ENCODE measurements at regions not wholly inside any gene's neighbourhood (a gene's known extent, or its start where the extent isn't known, plus 50 kb on each side); places are given as distances from the start of the nearest gene placed in this dataset.

GRCh38 chr2:16275661-16276060, 335.3 kb downstream of the MYCN start:
- no peak for DNase-seq

GRCh38 chr2:16275131-16275530, 334.8 kb downstream of the MYCN start:
- DNase-seq: no peak

- no peak for DNase-seq
Measured at GRCh38 chr2:16273111-16273510, 332.8 kb downstream of the MYCN start.

GRCh38 chr2:16272038-16272788, 331.9 kb downstream of the MYCN start:
- DNase-seq: no peak

- no peak for DNase-seq
Measured at GRCh38 chr2:16271231-16271896, 331.0 kb downstream of the MYCN start.

- DNase-seq: no peak
Measured at GRCh38 chr2:16270441-16270840, 330.1 kb downstream of the MYCN start.

GRCh38 chr2:16268301-16269000, 328.1 kb downstream of the MYCN start:
- no peak for DNase-seq

GRCh38 chr2:16266571-16266970, 326.2 kb downstream of the MYCN start:
- DNase-seq: no peak

- DNase-seq: no peak
Measured at GRCh38 chr2:16264931-16265540, 324.7 kb downstream of the MYCN start.

- DNase-seq: no peak
Measured at GRCh38 chr2:16264491-16264890, 324.1 kb downstream of the MYCN start.

- DNase-seq: no peak
Measured at GRCh38 chr2:16263241-16263890, 323.0 kb downstream of the MYCN start.

GRCh38 chr2:16262526-16263178, 322.3 kb downstream of the MYCN start:
- DNase-seq: no peak

- no peak for DNase-seq
Measured at GRCh38 chr2:16261791-16262190, 321.4 kb downstream of the MYCN start.

- no peak for DNase-seq
Measured at GRCh38 chr2:16261071-16261470, 320.7 kb downstream of the MYCN start.

GRCh38 chr2:16260041-16260830, 319.9 kb downstream of the MYCN start:
- DNase-seq: no peak

- DNase-seq: no peak
Measured at GRCh38 chr2:16259010-16259409, 318.7 kb downstream of the MYCN start.

- no peak for DNase-seq
Measured at GRCh38 chr2:16258350-16258749, 318.0 kb downstream of the MYCN start.

- no peak for DNase-seq
Measured at GRCh38 chr2:16257322-16258028, 317.1 kb downstream of the MYCN start.

GRCh38 chr2:16256601-16257321, 316.4 kb downstream of the MYCN start:
- no peak for DNase-seq
